ENCODE measurements at regions not wholly inside any gene's neighbourhood (a gene's known extent, or its start where the extent isn't known, plus 50 kb on each side); places are given as distances from the start of the nearest gene placed in this dataset.
"Not testable (repeated sequence)": the region's sequence is repeated elsewhere in the genome, so short reads cannot be mapped to it uniquely, and the experiment has no call there.

DNA sequence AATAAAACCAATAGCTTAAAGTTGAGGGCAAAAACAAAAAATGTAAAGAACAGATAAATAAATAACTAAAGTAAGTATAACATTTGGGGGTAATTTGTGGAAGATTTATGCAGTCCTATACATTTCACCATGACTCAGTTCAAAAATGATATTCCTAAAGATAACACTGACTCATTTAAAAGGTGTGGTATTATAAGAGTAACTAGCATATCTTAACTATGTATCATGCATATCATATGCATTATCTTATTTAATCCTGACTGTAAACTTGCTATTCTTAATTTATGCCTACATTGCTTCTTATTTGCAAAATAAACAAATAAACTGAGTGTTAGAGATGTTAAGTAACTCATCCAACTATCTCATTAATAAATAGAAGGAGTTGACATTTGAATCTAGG is 726.5 kb upstream of the PKDCC start:
- Histone ChIP-seq H3K9ac (no peak overlapping the region), H3K4me2 (no peak overlapping the region), H3K4me3 (no peak overlapping the region), H3K4me1 (no peaks in the 10 kb centered on the region), H3K27ac (no peak overlapping the region), H4K20me1 (no peaks in the 10 kb centered on the region), H3K9me3 (no peaks in the 10 kb centered on the region), H3K27me3 (no peaks in the 10 kb centered on the region), H3K36me3 (no peaks in the 10 kb centered on the region)
- no peak for TF ChIP-seq Cebpa-rat (IDR thresholded peaks at IDR 0.05)

DNA sequence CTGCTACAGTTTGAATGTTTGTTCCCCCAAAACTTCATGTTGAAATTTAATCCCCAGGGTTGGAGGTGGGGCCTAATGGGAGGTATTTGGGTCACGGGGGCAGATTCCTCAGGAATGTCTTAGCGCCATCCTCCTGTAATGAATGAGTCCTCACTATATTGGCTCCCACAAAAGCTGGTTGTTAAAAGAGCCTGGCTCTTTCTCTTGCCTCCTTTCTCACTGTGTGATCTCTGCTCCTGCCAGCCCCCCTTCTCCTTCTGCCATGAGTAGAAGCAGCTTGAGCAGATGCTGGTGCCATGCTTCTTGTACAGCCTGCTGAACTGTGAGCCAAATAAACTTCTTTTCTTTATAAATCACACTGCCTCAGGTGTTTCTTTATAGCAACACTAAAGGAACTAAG is 721.0 kb upstream of the PKDCC start:
- no peaks in the 10 kb centered on the region for H3K27me3 ChIP-seq
- H3K4me1 ChIP-seq = no peaks in the 10 kb centered on the region
- no peaks in the 10 kb centered on the region for H3K9me3 ChIP-seq
- no peak for TF ChIP-seq Cebpa-rat (IDR thresholded peaks at IDR 0.05)
- no peak overlapping the region for H3K9ac ChIP-seq
- H3K36me3 ChIP-seq = no peaks in the 10 kb centered on the region
- H3K27ac ChIP-seq = no peak overlapping the region
- H3K4me2 ChIP-seq = no peak overlapping the region
- no peaks in the 10 kb centered on the region for H4K20me1 ChIP-seq
- no peak overlapping the region for H3K4me3 ChIP-seq

DNA sequence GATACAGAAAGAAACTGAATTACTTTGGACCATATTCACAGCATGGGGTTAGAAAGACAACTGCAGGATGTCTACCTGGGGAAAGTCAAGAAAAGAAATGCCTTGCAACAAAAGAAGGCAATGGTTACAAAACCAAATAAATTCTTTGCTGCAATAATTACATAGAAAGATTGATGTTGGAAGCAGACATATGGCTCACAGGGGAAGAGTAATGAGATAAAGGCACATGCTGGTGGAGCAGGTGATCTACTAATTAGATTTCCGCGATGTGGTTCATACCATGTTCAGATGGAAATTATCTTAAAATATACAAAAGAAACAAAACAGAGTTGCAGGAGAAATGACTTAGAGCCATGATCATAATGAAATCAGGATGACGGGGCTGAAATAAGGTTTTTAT is 718.8 kb upstream of the PKDCC start:
- no peak for TF ChIP-seq Cebpa-rat (IDR thresholded peaks at IDR 0.05)

DNA sequence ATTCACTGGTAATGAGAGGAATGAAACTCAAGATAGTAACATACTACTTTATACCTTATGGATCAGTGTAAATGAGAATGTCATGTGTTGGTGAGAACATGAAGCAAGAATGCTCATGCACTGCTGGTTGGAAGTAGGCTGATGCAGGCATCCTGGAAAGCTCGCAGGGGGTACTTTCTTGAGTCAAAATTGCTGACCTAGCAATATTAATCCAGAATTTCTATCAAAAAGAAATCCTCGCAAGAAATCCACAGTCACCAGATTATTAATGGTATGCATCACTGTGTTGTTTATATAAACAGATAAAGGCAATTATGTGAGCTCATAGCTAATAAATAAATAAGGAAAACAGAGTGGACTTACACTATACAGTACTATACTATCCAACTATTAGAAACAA is 713.7 kb upstream of the PKDCC start:
- Histone ChIP-seq H3K9me3 (no peaks in the 10 kb centered on the region), H4K20me1 (no peaks in the 10 kb centered on the region), H3K27ac (no peak overlapping the region), H3K4me3 (no peak overlapping the region), H3K4me2 (no peak overlapping the region), H3K4me1 (no peaks in the 10 kb centered on the region), H3K36me3 (no peaks in the 10 kb centered on the region), H3K27me3 (no peaks in the 10 kb centered on the region), H3K9ac (no peak overlapping the region)
- TF ChIP-seq Cebpa-rat (IDR thresholded peaks at IDR 0.05) = no peak

More for the DNA sequence above, 718.8 kb upstream of the PKDCC start:
- H3K9me3 ChIP-seq = no peaks in the 10 kb centered on the region
- no peak overlapping the region for H3K9ac ChIP-seq
- H3K36me3 ChIP-seq = no peaks in the 10 kb centered on the region
- no peaks in the 10 kb centered on the region for H3K4me1 ChIP-seq
- H4K20me1 ChIP-seq = no peaks in the 10 kb centered on the region
- no peak overlapping the region for H3K4me3 ChIP-seq
- H3K27me3 ChIP-seq = no peaks in the 10 kb centered on the region
- H3K4me2 ChIP-seq = no peak overlapping the region
- no peak overlapping the region for H3K27ac ChIP-seq

DNA sequence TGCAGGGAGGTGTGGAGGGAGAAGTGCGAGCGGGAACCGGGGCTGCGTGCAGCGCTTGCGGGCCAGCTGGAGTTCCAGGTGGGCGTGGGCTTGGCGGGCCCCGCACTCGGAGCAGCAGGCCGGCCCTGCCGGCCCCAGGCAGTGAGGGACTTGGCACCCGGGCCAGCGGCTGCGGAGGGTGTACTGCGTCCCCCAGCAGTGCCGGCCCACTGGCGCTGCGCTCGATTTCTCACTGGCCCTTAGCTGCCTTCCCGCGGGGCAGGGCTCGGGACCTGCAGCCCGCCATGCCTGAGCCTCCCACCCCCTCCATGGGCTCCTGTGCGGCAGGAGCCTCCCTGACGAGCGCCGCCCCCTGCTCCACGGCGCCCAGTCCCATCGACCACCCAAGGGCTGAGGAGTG is 712.2 kb upstream of the PKDCC start:
- H3K27me3 ChIP-seq, H3K4me1 ChIP-seq, H3K36me3 ChIP-seq, H3K27ac ChIP-seq, H4K20me1 ChIP-seq, H3K9me3 ChIP-seq, H3K4me3 ChIP-seq, H3K4me2 ChIP-seq, H3K9ac ChIP-seq: not testable (repeated sequence)

DNA sequence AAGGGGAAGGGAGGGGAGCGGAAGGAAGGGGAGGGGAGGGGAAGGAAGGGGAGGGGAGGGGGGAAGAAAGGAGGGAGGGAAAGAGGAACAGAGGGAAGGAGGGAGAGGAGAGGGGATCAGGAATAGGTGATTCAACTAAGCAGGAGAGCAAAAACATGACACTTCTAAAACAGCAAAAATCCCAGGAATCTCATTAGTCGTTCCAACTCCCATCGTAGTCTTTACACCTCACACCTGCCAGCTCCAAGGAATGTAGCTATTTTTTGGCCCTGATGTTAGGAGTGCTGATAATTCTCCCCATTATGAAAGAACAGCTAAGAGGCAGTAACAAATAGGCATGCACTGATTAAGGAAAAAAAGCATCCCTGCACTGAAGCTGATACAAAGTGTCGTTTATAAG is 709.9 kb upstream of the PKDCC start:
- Histone ChIP-seq H3K27ac (no peak overlapping the region), H3K9ac (no peak overlapping the region), H4K20me1 (no peaks in the 10 kb centered on the region), H3K4me1 (no peaks in the 10 kb centered on the region), H3K4me3 (no peak overlapping the region), H3K27me3 (no peaks in the 10 kb centered on the region), H3K9me3 (no peaks in the 10 kb centered on the region), H3K36me3 (no peaks in the 10 kb centered on the region), H3K4me2 (no peak overlapping the region)
- TF ChIP-seq Cebpa-rat (IDR thresholded peaks at IDR 0.05) = no peak

DNA sequence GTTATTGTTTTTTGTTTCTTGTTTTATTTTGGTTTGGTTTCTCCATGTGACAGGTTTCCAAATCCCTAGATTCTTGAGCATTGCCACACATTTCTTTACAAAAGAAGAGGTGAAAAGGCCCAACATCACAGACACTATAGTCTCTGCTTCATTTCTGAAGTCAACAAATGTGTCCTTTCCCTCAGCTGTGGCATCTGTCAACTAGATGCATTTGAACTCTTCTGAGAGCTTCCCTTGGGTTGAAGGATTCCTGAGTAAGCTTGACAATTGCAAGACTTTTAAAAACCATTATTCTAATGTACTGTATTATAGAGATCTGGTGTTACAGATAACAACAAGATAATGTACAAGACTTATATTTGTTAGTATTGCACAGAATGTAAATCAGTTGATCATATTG is 703.3 kb upstream of the PKDCC start:
- TF ChIP-seq Cebpa-rat (IDR thresholded peaks at IDR 0.05) = no peak
- Histone ChIP-seq H3K4me3 (no peak overlapping the region), H3K4me1 (no peaks in the 10 kb centered on the region), H3K27ac (no peak overlapping the region), H3K9me3 (no peaks in the 10 kb centered on the region), H4K20me1 (no peaks in the 10 kb centered on the region), H3K9ac (no peak overlapping the region), H3K27me3 (no peaks in the 10 kb centered on the region), H3K4me2 (no peak overlapping the region), H3K36me3 (no peaks in the 10 kb centered on the region)

DNA sequence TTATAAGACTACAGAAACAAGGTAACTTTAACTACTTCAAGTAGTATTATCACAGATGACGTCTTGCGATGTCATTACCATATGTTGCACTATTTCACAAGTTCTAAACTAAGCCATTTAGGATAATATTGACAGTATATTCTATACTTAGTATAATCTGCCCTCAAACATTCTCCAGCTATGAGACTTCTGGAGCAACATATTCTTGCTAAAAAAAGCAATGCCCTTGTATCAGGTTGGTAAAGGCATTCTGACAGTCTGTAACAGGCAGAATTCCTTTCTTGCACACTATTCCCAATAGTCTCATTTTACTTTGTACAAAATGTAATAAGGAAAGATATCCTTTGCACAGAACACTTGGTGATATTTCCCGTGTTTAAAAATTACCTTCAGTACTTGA is 694.8 kb upstream of the PKDCC start:
- no peak overlapping the region for H3K27ac ChIP-seq

DNA sequence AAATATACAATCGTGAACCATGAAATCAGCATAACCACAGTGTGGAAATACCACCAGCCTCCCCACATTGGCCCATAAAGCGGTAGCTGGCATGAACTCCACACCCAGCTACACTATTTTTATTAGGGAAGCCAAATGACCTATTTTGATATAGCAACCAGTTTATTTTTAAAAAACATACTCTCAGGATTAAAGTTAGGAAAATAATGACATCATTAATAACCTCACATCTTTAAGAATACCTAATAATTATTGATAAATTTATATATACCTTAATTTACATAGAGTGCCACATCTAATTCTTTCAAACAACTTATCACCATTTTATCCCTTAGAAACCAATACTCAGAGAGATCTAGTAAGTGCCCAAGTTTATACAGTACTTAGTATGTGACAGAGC is 692.0 kb upstream of the PKDCC start:
- H3K9me3 ChIP-seq = no peaks in the 10 kb centered on the region
- H3K27me3 ChIP-seq = no peaks in the 10 kb centered on the region
- TF ChIP-seq Cebpa-rat (IDR thresholded peaks at IDR 0.05) = no peak
- H3K27ac ChIP-seq = no peak overlapping the region
- no peak overlapping the region for H3K9ac ChIP-seq
- no peaks in the 10 kb centered on the region for H3K4me1 ChIP-seq
- no peaks in the 10 kb centered on the region for H4K20me1 ChIP-seq
- H3K4me3 ChIP-seq = no peak overlapping the region
- no peaks in the 10 kb centered on the region for H3K36me3 ChIP-seq
- no peak overlapping the region for H3K4me2 ChIP-seq

More for the DNA sequence above, 694.8 kb upstream of the PKDCC start:
- Histone ChIP-seq H3K4me1 (no peaks in the 10 kb centered on the region), H3K4me3 (no peak overlapping the region), H3K36me3 (no peaks in the 10 kb centered on the region), H4K20me1 (no peaks in the 10 kb centered on the region), H3K9me3 (no peaks in the 10 kb centered on the region), H3K9ac (no peak overlapping the region), H3K4me2 (no peak overlapping the region), H3K27me3 (no peaks in the 10 kb centered on the region)
- TF ChIP-seq Cebpa-rat (IDR thresholded peaks at IDR 0.05) = no peak

DNA sequence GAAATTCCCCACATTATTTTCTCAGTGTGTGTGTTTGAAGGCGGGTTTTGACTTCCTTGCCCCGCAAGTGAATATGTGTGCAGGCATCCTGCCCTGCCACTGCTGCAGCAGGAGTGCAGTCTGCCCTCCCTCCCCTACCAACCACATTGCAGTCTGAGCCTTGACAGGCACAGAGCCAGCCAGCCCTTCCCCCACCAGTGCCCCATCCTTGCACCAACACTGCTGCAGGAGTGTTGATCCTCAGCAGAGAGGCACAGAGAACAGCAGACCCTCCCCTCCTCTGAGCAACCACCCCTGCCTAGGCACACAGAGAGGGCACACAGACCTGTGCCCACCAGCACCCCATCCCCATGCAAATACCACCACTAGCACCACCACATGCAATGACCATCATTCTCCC is 683.0 kb upstream of the PKDCC start:
- no peak overlapping the region for H3K4me2 ChIP-seq
- H3K27ac ChIP-seq = no peak overlapping the region
- no peaks in the 10 kb centered on the region for H3K4me1 ChIP-seq
- no peak overlapping the region for H3K9ac ChIP-seq
- H3K36me3 ChIP-seq = no peaks in the 10 kb centered on the region
- TF ChIP-seq Cebpa-rat (IDR thresholded peaks at IDR 0.05) = no peak
- peaks cover 24% of the 10 kb centered on the region for H3K9me3 ChIP-seq
- no peaks in the 10 kb centered on the region for H4K20me1 ChIP-seq
- no peak overlapping the region for H3K4me3 ChIP-seq
- H3K27me3 ChIP-seq = no peaks in the 10 kb centered on the region

DNA sequence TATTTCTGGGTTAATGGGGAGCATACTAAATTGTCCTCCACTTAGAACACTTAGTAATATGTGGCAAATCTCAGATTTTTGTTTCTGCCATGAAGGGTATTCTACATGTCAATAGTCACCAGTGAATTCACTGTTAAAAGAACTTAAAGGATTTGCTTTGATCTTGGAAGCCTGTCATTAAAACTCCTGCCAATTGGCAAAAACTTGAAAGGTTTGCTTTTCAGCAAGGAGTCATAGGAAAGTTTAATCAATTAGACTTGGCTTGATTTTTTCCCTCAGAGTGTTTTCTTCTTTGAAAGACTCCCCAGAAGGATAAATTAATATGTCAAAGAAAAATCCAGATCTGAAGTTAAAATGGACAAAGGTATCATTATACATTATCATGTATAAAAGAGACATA is 671.9 kb upstream of the PKDCC start:
- H3K27me3 ChIP-seq = no peaks in the 10 kb centered on the region
- no peak overlapping the region for H3K4me2 ChIP-seq
- H3K9me3 ChIP-seq = no peaks in the 10 kb centered on the region
- no peaks in the 10 kb centered on the region for H4K20me1 ChIP-seq
- no peaks in the 10 kb centered on the region for H3K4me1 ChIP-seq
- H3K36me3 ChIP-seq = no peaks in the 10 kb centered on the region
- H3K27ac ChIP-seq = no peak overlapping the region
- no peak for TF ChIP-seq Cebpa-rat (IDR thresholded peaks at IDR 0.05)
- no peak overlapping the region for H3K9ac ChIP-seq
- no peak overlapping the region for H3K4me3 ChIP-seq
